ENCODE measurements at regions not wholly inside any gene's neighbourhood (a gene's known extent, or its start where the extent isn't known, plus 50 kb on each side); places are given as distances from the start of the nearest gene placed in this dataset.

- TF ChIP-seq YY1 (IDR thresholded peaks at IDR 0.05) (no peak), CTCF (IDR thresholded peaks at IDR 0.05; ENCODE audit: low read depth, low read length, missing input control) (no peak), GABPA (IDR thresholded peaks at IDR 0.05 in 1 of 2, conservative IDR thresholded peaks at IDR 0.05 in 1 of 2) (no peak), REST (IDR thresholded peaks at IDR 0.05) (no peak), MAX (IDR thresholded peaks at IDR 0.05) (no peak), ATF3 (IDR thresholded peaks at IDR 0.05) (no peak), TAF1 (conservative IDR thresholded peaks at IDR 0.05) (no peak)
These were observed 150.4 kb upstream of the RXFP2 start for GRCh38 chr13:31588893-31589292.
